ENCODE measurements at regions not wholly inside any gene's neighbourhood (a gene's known extent, or its start where the extent isn't known, plus 50 kb on each side); places are given as distances from the start of the nearest gene placed in this dataset.

GRCh38 chr5:58145397-58145934, 314.4 kb downstream of the PLK2 start:
- TF ChIP-seq POLR2AphosphoS5 (IDR thresholded peaks at IDR 0.05; ENCODE audit: borderline replicate concordance, low read depth, low read length) (no peak), EZH2 (IDR thresholded peaks at IDR 0.05) (no peak)

Data from SK-N-MC (cell line).